A549 (cell line): ENCODE measurements at regions not wholly inside any gene's neighbourhood (a gene's known extent, or its start where the extent isn't known, plus 50 kb on each side); places are given as distances from the start of the nearest gene placed in this dataset.

Experiments used
- ATAC-seq, 2 experiments: fragments of 200-7000 bp in 1 of 2; fragments of >200 bp in 1 of 2; cut with Nextera tagmentation in 1 of 2; cut with Tn5 transposase in 1 of 2; 3 replicates each; pipeline versions ENCODE4 v1.8.0 to v1.9.1; 2018 to 2020; ENCODE audit warnings: mild to moderate bottlenecking in 1 of 2, moderate library complexity in 1 of 2
- CTCF ChIA-PET: fragments of 300-600 bp; sonication (Branson Sonifier 250); formaldehyde crosslinking; extraction: SDS; loops from one replicate; lab custom pipeline; 2021; ENCODE audit warnings: antibody characterized with exemption, inconsistent platforms; lab: Yijun Ruan, JAX
- POLR2A ChIA-PET: fragments of 350-600 bp; formaldehyde crosslinking; extraction: SDS; loops from one replicate; lab custom pipeline; 2021; ENCODE audit warnings: antibody characterized with exemption, inconsistent platforms; lab: Yijun Ruan, JAX
- DNase-seq, 2 experiments: peaks; one replicate each; pipeline versions ENCODE4 v3.0.0 to v3.0.0-alpha.2; 2011 to 2016; ENCODE audit warnings: low read depth in 1 of 2, low spot score in 1 of 2
- FAIRE-seq: peaks from 2 replicates; lab custom pipeline; 2011; peaks lifted over from hg19 to GRCh38; lab: Jason Lieb, UNC
- H3K27ac ChIP-seq, 2 experiments: fragments of >200 bp; sonication (Bioruptor Twin); formaldehyde crosslinking; 3 replicates each; pipeline ENCODE4 v1.5.1; 2016 to 2017
- H3K4me1 ChIP-seq: fragments of >200 bp; sonication (Bioruptor Twin); formaldehyde crosslinking; 3 replicates; pipeline ENCODE4 v1.6.1; 2016
- H3K4me2 ChIP-seq: fragments of >200 bp; sonication (Bioruptor Twin); formaldehyde crosslinking; 3 replicates; pipeline ENCODE4 v1.6.1; 2016
- H3K4me3 ChIP-seq: fragments of >200 bp; sonication (Bioruptor Twin); formaldehyde crosslinking; 3 replicates; pipeline ENCODE4 v1.5.1; 2016
- H3K9me3 ChIP-seq: fragments of >200 bp; sonication (Bioruptor Twin); formaldehyde crosslinking; 3 replicates; pipeline ENCODE4 v1.6.1; 2016
- CBX8 ChIP-seq: fragments of 200-600 bp; sonication (generic); IDR thresholded peaks from 2 replicates; pipeline ENCODE4 v1.6.1; 2016
- CHD2 ChIP-seq: fragments of 150-350 bp; IDR thresholded peaks from 2 replicates; pipeline ENCODE4 v1.6.1; 2014; ENCODE audit warnings: low read length; ENCODE audit not compliant: partially characterized antibody
- CHD4 ChIP-seq: fragments of 200-600 bp; sonication (generic); IDR thresholded peaks from 2 replicates; pipeline ENCODE4 v1.6.1; 2016; ENCODE audit warnings: antibody characterized with exemption, mild to moderate bottlenecking, borderline replicate concordance
- EHF ChIP-seq: fragments of 250-450 bp; sonication (Bioruptor Pico); IDR thresholded peaks from 2 replicates; pipeline ENCODE4 v1.5.0; 2020; ENCODE audit warnings: mild to moderate bottlenecking
- EHMT2 ChIP-seq: fragments of 200-600 bp; sonication (generic); IDR thresholded peaks from 2 replicates; pipeline ENCODE4 v1.6.1; 2016; ENCODE audit warnings: antibody characterized with exemption, low read depth, mild to moderate bottlenecking, moderate library complexity
- HOXB13 ChIP-seq: fragments of 250-450 bp; sonication (Bioruptor Pico); IDR thresholded peaks from 2 replicates; pipeline ENCODE4 v1.5.0; 2020; ENCODE audit warnings: low read depth, mild to moderate bottlenecking, moderate library complexity
- JUN ChIP-seq, 2 experiments: fragments of >200 bp; sonication (Bioruptor Twin); formaldehyde crosslinking; IDR thresholded peaks; 2 replicates in 1 of 2; 3 replicates in 1 of 2; pipeline ENCODE4 v1.6.1; 2016 to 2017
- JUNB ChIP-seq: fragments of >200 bp; sonication (Bioruptor Twin); formaldehyde crosslinking; IDR thresholded peaks from 2 replicates; pipeline ENCODE4 v1.6.1; 2016
- KDM5A ChIP-seq: fragments of 200-600 bp; sonication (generic); IDR thresholded peaks from 2 replicates; pipeline ENCODE4 v1.6.1; 2016; ENCODE audit warnings: antibody characterized with exemption, mild to moderate bottlenecking
- NPAS2 ChIP-seq: fragments of 250-450 bp; sonication (Bioruptor Pico); IDR thresholded peaks from 2 replicates; pipeline ENCODE4 v1.8.0; 2022; ENCODE audit warnings: mild to moderate bottlenecking, moderate library complexity, borderline replicate concordance
- RFX5 ChIP-seq: fragments of 450-650 bp; IDR thresholded peaks from 2 replicates; pipeline ENCODE4 v1.7.1; 2014; ENCODE audit warnings: antibody characterized with exemption, mild to moderate bottlenecking, moderate library complexity
- SMC3 ChIP-seq: fragments of >200 bp; sonication (Bioruptor Twin); formaldehyde crosslinking; IDR thresholded peaks from 3 replicates; pipeline ENCODE4 v1.6.1; 2018; ENCODE audit warnings: inconsistent platforms
- SREBF2 ChIP-seq: fragments of 450-650 bp; IDR thresholded peaks from 2 replicates; pipeline ENCODE4 v1.6.1; 2014; ENCODE audit warnings: mild to moderate bottlenecking, moderate library complexity
- WGBS: methylation state at CpG from one replicate; pipeline ENCODE4 v1.1.6; 2017; ENCODE audit errors: missing lambda C conversion rate; 5-methylcytosine and 5-hydroxymethylcytosine counted together
- TF ChIP-seq, protein P1 (sequence below): fragments of >200 bp; sonication (Bioruptor Twin); formaldehyde crosslinking; IDR thresholded peaks from 2 replicates; pipeline ENCODE4 v1.6.1; 2016
- TF ChIP-seq, protein P2 (sequence below): IDR thresholded peaks from 2 replicates; pipeline ENCODE4 v1.6.1; 2012
- TF ChIP-seq, protein P3 (sequence below): IDR thresholded peaks from 2 replicates; pipeline ENCODE4 v1.6.1; 2012
- TF ChIP-seq, protein P4 (sequence below): fragments of 250-450 bp; sonication (Bioruptor Pico); IDR thresholded peaks from 2 replicates; pipeline ENCODE4 v1.5.0; 2021; ENCODE audit warnings: mild to moderate bottlenecking, moderate library complexity, borderline replicate concordance
- TF ChIP-seq, protein P5 (sequence below): fragments of 200-600 bp; sonication (generic); IDR thresholded peaks from 2 replicates; pipeline ENCODE4 v1.6.1; 2016; ENCODE audit warnings: antibody characterized with exemption, mild to moderate bottlenecking, moderate library complexity
- TF ChIP-seq, protein P6 (sequence below): IDR thresholded peaks from 2 replicates; pipeline ENCODE4 v1.6.1; 2012; ENCODE audit warnings: low read depth, borderline replicate concordance

DNA sequence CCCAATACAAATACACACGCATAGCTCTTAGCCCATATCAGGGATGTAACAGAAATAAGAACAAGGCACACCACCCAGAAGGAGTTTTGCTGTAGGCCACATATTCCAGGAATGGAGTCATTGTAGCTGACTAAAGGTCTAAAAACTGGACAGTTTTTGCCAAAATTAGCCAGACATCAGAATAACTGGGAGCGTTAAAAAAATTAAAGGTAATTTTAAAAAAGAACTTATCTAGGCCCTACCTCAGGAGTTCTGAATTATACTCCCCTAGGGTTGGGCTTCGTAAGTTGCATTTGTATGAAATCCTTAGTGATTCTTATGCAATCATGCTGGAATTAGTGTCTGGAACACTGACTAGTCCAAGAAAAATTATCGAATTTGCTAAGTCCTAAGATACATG is 987.7 kb downstream of the GALC start:
- ATAC-seq (no peak), FAIRE-seq (no peak), DNase-seq (no peak)
- TF ChIP-seq CHD4 (no peak), KDM5A (no peak), SMC3 (no peak)
- TF ChIP-seq, protein P1, sequence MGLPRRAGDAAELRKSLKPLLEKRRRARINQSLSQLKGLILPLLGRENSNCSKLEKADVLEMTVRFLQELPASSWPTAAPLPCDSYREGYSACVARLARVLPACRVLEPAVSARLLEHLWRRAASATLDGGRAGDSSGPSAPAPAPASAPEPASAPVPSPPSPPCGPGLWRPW = no peak
- TF ChIP-seq, protein P2, sequence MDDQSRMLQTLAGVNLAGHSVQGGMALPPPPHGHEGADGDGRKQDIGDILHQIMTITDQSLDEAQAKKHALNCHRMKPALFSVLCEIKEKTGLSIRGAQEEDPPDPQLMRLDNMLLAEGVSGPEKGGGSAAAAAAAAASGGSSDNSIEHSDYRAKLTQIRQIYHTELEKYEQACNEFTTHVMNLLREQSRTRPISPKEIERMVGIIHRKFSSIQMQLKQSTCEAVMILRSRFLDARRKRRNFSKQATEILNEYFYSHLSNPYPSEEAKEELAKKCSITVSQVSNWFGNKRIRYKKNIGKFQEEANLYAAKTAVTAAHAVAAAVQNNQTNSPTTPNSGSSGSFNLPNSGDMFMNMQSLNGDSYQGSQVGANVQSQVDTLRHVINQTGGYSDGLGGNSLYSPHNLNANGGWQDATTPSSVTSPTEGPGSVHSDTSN = no peak
- Histone ChIP-seq H3K4me1 (no peaks in the 10 kb centered on the region), H3K9me3 (no peaks in the 10 kb centered on the region), H3K4me2 (no peak overlapping the region), H3K4me3 (no peak overlapping the region), H3K27ac (no peak overlapping the region)
- ChIA-PET CTCF (no interaction called here), POLR2A (no interaction called here)
- WGBS = 5% methylated on average over 4 of the region's 4 CpGs

DNA sequence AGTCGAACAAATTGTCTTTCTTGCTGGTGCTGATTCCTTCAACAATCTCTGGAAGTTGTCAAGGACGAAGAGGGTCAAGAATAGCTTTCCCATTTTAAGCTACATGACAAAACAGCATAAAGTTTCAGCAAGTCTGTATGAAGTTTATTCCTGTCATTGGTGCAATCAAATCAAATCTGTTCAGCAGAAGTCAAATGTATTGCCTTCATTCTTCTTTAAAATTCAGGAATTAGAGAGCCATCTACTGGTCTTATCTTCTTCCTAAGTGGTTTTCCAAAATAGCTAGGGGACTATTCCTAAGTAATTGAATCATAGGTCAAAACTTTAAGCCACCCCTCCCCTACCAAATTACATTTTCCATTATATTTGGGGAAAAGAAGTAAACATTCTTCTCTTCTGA is 990.2 kb downstream of the GALC start:
- ChIA-PET POLR2A (no interaction called here), CTCF (no interaction called here)
- H3K4me2 ChIP-seq = no peak overlapping the region
- H3K9me3 ChIP-seq = no peaks in the 10 kb centered on the region
- H3K4me1 ChIP-seq = no peaks in the 10 kb centered on the region
- no peak for DNase-seq
- ATAC-seq = no peak
- no peak overlapping the region for H3K4me3 ChIP-seq
- H3K27ac ChIP-seq = no peak overlapping the region
- FAIRE-seq = no peak
- 3% methylated on average over 2 of the region's 2 CpGs for WGBS
- TF ChIP-seq JUN (IDR thresholded peaks at IDR 0.05) (no peak), SREBF2 (no peak), CHD2 (no peak), EHMT2 (no peak), NPAS2 (CRISPR knock-in tag) (no peak), EHF (CRISPR knock-in tag) (no peak), HOXB13 (CRISPR knock-in tag) (no peak), CBX8 (no peak), RFX5 (no peak), JUNB (no peak)
- TF ChIP-seq, protein P3, sequence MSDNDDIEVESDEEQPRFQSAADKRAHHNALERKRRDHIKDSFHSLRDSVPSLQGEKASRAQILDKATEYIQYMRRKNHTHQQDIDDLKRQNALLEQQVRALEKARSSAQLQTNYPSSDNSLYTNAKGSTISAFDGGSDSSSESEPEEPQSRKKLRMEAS = no peak
- TF ChIP-seq, protein P4, sequence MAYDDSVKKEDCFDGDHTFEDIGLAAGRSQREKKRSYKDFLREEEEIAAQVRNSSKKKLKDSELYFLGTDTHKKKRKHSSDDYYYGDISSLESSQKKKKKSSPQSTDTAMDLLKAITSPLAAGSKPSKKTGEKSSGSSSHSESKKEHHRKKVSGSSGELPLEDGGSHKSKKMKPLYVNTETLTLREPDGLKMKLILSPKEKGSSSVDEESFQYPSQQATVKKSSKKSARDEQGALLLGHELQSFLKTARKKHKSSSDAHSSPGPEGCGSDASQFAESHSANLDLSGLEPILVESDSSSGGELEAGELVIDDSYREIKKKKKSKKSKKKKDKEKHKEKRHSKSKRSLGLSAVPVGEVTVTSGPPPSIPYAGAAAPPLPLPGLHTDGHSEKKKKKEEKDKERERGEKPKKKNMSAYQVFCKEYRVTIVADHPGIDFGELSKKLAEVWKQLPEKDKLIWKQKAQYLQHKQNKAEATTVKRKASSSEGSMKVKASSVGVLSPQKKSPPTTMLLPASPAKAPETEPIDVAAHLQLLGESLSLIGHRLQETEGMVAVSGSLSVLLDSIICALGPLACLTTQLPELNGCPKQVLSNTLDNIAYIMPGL = no peak
- TF ChIP-seq, all 56 proteins: peak for 0

DNA sequence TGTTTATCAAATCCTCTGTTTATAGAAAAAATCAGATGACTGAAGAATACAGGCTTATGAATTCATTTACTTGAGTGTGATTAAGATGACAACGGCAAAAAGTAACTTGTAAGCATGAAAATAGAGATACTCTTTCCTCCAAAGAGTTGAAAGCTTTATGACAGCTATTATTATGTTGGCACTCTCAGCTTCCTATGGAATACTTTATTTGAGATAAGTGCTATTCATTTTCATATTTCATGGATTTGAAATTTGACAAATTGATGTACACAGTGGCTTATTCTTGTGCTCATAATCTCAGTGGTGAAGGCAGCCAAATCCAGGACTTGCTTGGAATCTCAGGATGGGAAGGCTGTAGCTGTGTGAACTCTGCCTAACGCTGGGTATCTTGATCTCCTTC is 991.6 kb downstream of the GALC start:
- Histone ChIP-seq H3K4me1 (no peaks in the 10 kb centered on the region), H3K9me3 (no peaks in the 10 kb centered on the region), H3K27ac (no peak overlapping the region), H3K4me2 (no peak overlapping the region), H3K4me3 (no peak overlapping the region)
- CTCF ChIA-PET = no interaction called here
- no peak for DNase-seq
- WGBS = 0% methylated on average over 2 of the region's 2 CpGs
- TF ChIP-seq, protein P5, sequence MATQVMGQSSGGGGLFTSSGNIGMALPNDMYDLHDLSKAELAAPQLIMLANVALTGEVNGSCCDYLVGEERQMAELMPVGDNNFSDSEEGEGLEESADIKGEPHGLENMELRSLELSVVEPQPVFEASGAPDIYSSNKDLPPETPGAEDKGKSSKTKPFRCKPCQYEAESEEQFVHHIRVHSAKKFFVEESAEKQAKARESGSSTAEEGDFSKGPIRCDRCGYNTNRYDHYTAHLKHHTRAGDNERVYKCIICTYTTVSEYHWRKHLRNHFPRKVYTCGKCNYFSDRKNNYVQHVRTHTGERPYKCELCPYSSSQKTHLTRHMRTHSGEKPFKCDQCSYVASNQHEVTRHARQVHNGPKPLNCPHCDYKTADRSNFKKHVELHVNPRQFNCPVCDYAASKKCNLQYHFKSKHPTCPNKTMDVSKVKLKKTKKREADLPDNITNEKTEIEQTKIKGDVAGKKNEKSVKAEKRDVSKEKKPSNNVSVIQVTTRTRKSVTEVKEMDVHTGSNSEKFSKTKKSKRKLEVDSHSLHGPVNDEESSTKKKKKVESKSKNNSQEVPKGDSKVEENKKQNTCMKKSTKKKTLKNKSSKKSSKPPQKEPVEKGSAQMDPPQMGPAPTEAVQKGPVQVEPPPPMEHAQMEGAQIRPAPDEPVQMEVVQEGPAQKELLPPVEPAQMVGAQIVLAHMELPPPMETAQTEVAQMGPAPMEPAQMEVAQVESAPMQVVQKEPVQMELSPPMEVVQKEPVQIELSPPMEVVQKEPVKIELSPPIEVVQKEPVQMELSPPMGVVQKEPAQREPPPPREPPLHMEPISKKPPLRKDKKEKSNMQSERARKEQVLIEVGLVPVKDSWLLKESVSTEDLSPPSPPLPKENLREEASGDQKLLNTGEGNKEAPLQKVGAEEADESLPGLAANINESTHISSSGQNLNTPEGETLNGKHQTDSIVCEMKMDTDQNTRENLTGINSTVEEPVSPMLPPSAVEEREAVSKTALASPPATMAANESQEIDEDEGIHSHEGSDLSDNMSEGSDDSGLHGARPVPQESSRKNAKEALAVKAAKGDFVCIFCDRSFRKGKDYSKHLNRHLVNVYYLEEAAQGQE = no peak
- TF ChIP-seq, protein P6, sequence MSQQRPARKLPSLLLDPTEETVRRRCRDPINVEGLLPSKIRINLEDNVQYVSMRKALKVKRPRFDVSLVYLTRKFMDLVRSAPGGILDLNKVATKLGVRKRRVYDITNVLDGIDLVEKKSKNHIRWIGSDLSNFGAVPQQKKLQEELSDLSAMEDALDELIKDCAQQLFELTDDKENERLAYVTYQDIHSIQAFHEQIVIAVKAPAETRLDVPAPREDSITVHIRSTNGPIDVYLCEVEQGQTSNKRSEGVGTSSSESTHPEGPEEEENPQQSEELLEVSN = no peak
- POLR2A ChIA-PET = no interaction called here
- FAIRE-seq = no peak
- no peak for ATAC-seq
